Heart left ventricle (tissue), 13 donors: ENCODE measurements at regions not wholly inside any gene's neighbourhood (a gene's known extent, or its start where the extent isn't known, plus 50 kb on each side); places are given as distances from the start of the nearest gene placed in this dataset.

ENCODE experiments used
- POLR2A ChIP-seq, 2 donors: fragments of 450-650 bp; IDR thresholded peaks; one replicate each; pipeline ENCODE4 v1.6.1; 2017; ENCODE audit warnings: antibody characterized with exemption in 2 of 2, mild to moderate bottlenecking in 2 of 2, moderate library complexity in 2 of 2
- TF ChIP-seq, protein P1 (sequence below), 12 donors: fragments of 200-600 bp; sonication (generic) in 4 of 12; IDR thresholded peaks; one replicate each; pipeline versions ENCODE4 v1.5.0 to v1.8.0; 2018 to 2022; ENCODE audit warnings: antibody characterized with exemption in 12 of 12, mild to moderate bottlenecking in 5 of 12
- donor health status: ischemic (EF 13 %, LVEDD 7.1; RV severe dilation, severe dysfunction).
- donor health status: DM: no; HTN: yes; CAD: no.
- donor health status: DM: no; HTN: no; CAD: no.
- donor health status: ischemic (EF 25% LVEDD 6.9; RV normal size, moderate dysfunction).
- donor health status: ischemic (EF 25% LVEDD 5.7; RV mildly dilated, moderate dysfunction).
- donor health status: ischemic (EF 35%, LVEDD 5.7; RV mildly dilated, moderate dysfunction).
- donor health status: nonischemic (EF 11% LVEDD 7.7; RV severe dilation, severe dysfunction).
- donor health status: DM: yes; HTN: yes; CAD: no.
- donor health status: PGD.
- donor health status: ischemic (EF 29% LVEDD 5.4; RV normal size, mild dysfunction).
- donor health status: nonischemic (EF 23%, LVEDD 6.1; RV moderate dilation, normal function).

DNA sequence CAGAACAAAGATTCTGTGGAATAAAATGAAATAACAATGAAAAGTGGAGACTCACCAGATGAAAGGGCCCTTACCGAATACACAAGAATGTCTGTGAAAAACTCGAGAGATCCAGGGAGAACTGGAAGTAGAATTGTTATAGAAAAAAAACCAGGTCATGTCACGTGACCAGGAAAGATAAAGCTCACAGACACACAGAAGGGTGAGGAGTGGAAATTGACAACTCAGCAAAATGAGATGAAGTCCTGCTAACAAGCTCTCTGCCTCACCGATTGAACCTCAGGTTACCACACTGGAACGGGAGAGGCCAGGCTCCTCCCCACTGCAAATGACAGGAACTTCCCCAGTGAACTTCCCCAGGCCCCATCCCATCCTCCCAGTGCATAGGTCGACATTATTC, 1618.0 kb upstream of the PCDH10 start:
- TF ChIP-seq, protein P1, sequence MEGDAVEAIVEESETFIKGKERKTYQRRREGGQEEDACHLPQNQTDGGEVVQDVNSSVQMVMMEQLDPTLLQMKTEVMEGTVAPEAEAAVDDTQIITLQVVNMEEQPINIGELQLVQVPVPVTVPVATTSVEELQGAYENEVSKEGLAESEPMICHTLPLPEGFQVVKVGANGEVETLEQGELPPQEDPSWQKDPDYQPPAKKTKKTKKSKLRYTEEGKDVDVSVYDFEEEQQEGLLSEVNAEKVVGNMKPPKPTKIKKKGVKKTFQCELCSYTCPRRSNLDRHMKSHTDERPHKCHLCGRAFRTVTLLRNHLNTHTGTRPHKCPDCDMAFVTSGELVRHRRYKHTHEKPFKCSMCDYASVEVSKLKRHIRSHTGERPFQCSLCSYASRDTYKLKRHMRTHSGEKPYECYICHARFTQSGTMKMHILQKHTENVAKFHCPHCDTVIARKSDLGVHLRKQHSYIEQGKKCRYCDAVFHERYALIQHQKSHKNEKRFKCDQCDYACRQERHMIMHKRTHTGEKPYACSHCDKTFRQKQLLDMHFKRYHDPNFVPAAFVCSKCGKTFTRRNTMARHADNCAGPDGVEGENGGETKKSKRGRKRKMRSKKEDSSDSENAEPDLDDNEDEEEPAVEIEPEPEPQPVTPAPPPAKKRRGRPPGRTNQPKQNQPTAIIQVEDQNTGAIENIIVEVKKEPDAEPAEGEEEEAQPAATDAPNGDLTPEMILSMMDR (IDR thresholded peaks at IDR 0.05): no peak
- no peak for TF ChIP-seq POLR2A (IDR thresholded peaks at IDR 0.05)
